Endothelial cell of umbilical vein (primary cell): ENCODE measurements at regions not wholly inside any gene's neighbourhood (a gene's known extent, or its start where the extent isn't known, plus 50 kb on each side); places are given as distances from the start of the nearest gene placed in this dataset.

Source experiments
- BruUV-seq: library from RNA; stranded (reverse); fragments of 400-500 nt; replicated peaks from 2 replicates; lab custom pipeline; 2021; lab: Mats Ljungman, UMichigan
- CTCF ChIA-PET: fragments of 300-600, 350-600 bp; sonication (Branson Sonifier 250); formaldehyde crosslinking; loops from one replicate; lab custom pipeline; 2021; ENCODE audit warnings: antibody characterized with exemption, inconsistent platforms; lab: Charles Lee
- POLR2A ChIA-PET: fragments of 300-600, 350-600 bp; sonication (Branson Sonifier 250); formaldehyde crosslinking; loops from one replicate; lab custom pipeline; 2021; ENCODE audit warnings: antibody characterized with exemption, inconsistent platforms; lab: Charles Lee
- DNase-seq: peaks from one replicate; pipeline ENCODE4 v3.0.0-alpha.2; 2011; ENCODE audit warnings: low read depth, low spot score
- FAIRE-seq: peaks from 2 replicates; lab custom pipeline; 2011; peaks lifted over from hg19 to GRCh38; lab: Jason Lieb, UNC
- H2AFZ ChIP-seq: 2 replicates; pipeline ENCODE4 v1.6.0; 2012; ENCODE audit warnings: low read depth, low read length, control low read depth, inconsistent platforms
- H3K27ac ChIP-seq: 2 replicates; pipeline ENCODE4 v1.5.1; 2011; ENCODE audit warnings: low read depth, mild to moderate bottlenecking, control low read depth, low read length, moderate library complexity; ENCODE audit not compliant: insufficient read depth
- H3K27me3 ChIP-seq, 2 experiments: 2 replicates each; pipeline versions ENCODE4 v1.6.0 to v1.6.1; 2011; ENCODE audit warnings: low read length in 2 of 2, mixed read lengths in 1 of 2; ENCODE audit not compliant: control insufficient read depth in 2 of 2, insufficient read depth in 2 of 2
- H3K36me3 ChIP-seq, 2 experiments: 2 replicates in 1 of 2; 3 replicates in 1 of 2; pipeline ENCODE4 v1.5.1; 2011; ENCODE audit warnings: low read length in 2 of 2, mild to moderate bottlenecking in 1 of 2, moderate library complexity in 1 of 2; ENCODE audit not compliant: control insufficient read depth in 2 of 2, insufficient read depth in 2 of 2; ENCODE audit errors: extremely low read depth in 1 of 2
- H3K4me1 ChIP-seq: 3 replicates; pipeline ENCODE4 v1.5.1; 2011; ENCODE audit warnings: mild to moderate bottlenecking, low read length; ENCODE audit not compliant: control insufficient read depth, insufficient read depth; ENCODE audit errors: extremely low read depth
- H3K4me2 ChIP-seq: 2 replicates; pipeline ENCODE4 v1.6.1; 2011; ENCODE audit warnings: low read length, control low read depth, mixed read lengths; ENCODE audit not compliant: insufficient read depth
- H3K4me3 ChIP-seq, 3 experiments: fragments of 200-600 bp in 1 of 3; sonication (generic), shearing (Covaris generic) in 1 of 3; replicated peaks in 1 of 3; 2 replicates each; pipeline ENCODE4 v1.5.1; 2011 to 2016; ENCODE audit warnings: control low read depth in 3 of 3, low read length in 3 of 3, mild to moderate bottlenecking in 2 of 3, inconsistent platforms in 1 of 3, low read depth in 1 of 3, moderate library complexity in 1 of 3; ENCODE audit not compliant: insufficient read depth in 1 of 3
- H3K79me2 ChIP-seq: 2 replicates; pipeline ENCODE4 v1.6.0; 2012; ENCODE audit warnings: low read length, inconsistent platforms; ENCODE audit not compliant: control insufficient read depth, insufficient read depth
- H3K9ac ChIP-seq: replicated peaks from 2 replicates; pipeline ENCODE3; 2011; ENCODE audit warnings: low read length, control low read depth; ENCODE audit not compliant: insufficient read depth; ENCODE audit errors: extremely low read depth
- H3K9me1 ChIP-seq: replicated peaks from 3 replicates; pipeline ENCODE4 v1.6.0; 2011; ENCODE audit warnings: mild to moderate bottlenecking, low read length; ENCODE audit not compliant: control insufficient read depth, insufficient read depth; ENCODE audit errors: extremely low read depth
- H3K9me3 ChIP-seq: replicated peaks from 2 replicates; pipeline ENCODE4 v1.5.1; 2012; ENCODE audit warnings: low read length, inconsistent platforms; ENCODE audit not compliant: control insufficient read depth, insufficient read depth
- H4K20me1 ChIP-seq: replicated peaks from 2 replicates; pipeline ENCODE3; 2011; ENCODE audit warnings: mild to moderate bottlenecking, low read length; ENCODE audit not compliant: control insufficient read depth, insufficient read depth; ENCODE audit errors: extremely low read depth
- EZH2 ChIP-seq: IDR thresholded peaks from 2 replicates; pipeline ENCODE4 v1.6.1; 2012; ENCODE audit warnings: borderline replicate concordance, low read depth, mild to moderate bottlenecking, moderate library complexity, low read length, inconsistent platforms; ENCODE audit not compliant: severe bottlenecking
- FOS ChIP-seq: IDR thresholded peaks from 2 replicates; pipeline ENCODE4 v1.6.1; 2011; ENCODE audit warnings: mild to moderate bottlenecking, low read length, moderate library complexity, borderline replicate concordance; ENCODE audit not compliant: insufficient read depth
- GATA2 ChIP-seq: IDR thresholded peaks from 2 replicates; pipeline ENCODE4 v1.7.0; 2011; ENCODE audit warnings: low read depth, mild to moderate bottlenecking, moderate library complexity, mixed read lengths, low read length; ENCODE audit not compliant: insufficient read length, insufficient read depth
- JUN ChIP-seq: IDR thresholded peaks from 2 replicates; pipeline ENCODE4 v1.6.1; 2011; ENCODE audit warnings: borderline replicate concordance, low read depth; ENCODE audit not compliant: insufficient read length, insufficient read depth
- MYC ChIP-seq: IDR thresholded peaks from one replicate; pipeline ENCODE4 v1.6.1; 2011; ENCODE audit warnings: mild to moderate bottlenecking, low read depth, low read length
- POLR2A ChIP-seq: IDR thresholded peaks from 2 replicates; pipeline ENCODE4 v1.6.1; 2012; ENCODE audit warnings: low read depth, mild to moderate bottlenecking, control low read depth, low read length
- POLR2AphosphoS5 ChIP-seq: IDR thresholded peaks from 2 replicates; pipeline ENCODE4 v1.6.1; 2012; ENCODE audit warnings: low read depth, mild to moderate bottlenecking, control low read depth, low read length, moderate library complexity; ENCODE audit not compliant: insufficient read depth
- dilution Hi-C: fragments of 300-500 bp; cut with MboI; formaldehyde crosslinking; loops from one replicate; pipeline ENCODE4 v1.15.0; 2019; ENCODE audit warnings: low sequenced_read_pairs; ENCODE audit not compliant: extremely low pct_ligation_motif_present
- intact Hi-C: fragments of 100-400 bp; cut with micrococcal nuclease; formaldehyde crosslinking; loops from one replicate; pipeline ENCODE4 v1.10.0; 2022
- TF ChIP-seq, protein P1 (sequence below): IDR thresholded peaks from 2 replicates; pipeline ENCODE4 v1.6.1; 2011; ENCODE audit not compliant: insufficient read depth, insufficient read length
- TF ChIP-seq, protein P2 (sequence below), 2 donors: IDR thresholded peaks; 1 replicate in 1 of 2; 2 replicates in 1 of 2; pipeline ENCODE4 v1.5.1; 2011; ENCODE audit warnings: low read length in 2 of 2, mild to moderate bottlenecking in 2 of 2, moderate library complexity in 2 of 2, control low read depth in 1 of 2, inconsistent platforms in 1 of 2, low read depth in 1 of 2; ENCODE audit not compliant: insufficient read depth in 1 of 2; ENCODE audit errors: extremely low read depth in 1 of 2

DNA sequence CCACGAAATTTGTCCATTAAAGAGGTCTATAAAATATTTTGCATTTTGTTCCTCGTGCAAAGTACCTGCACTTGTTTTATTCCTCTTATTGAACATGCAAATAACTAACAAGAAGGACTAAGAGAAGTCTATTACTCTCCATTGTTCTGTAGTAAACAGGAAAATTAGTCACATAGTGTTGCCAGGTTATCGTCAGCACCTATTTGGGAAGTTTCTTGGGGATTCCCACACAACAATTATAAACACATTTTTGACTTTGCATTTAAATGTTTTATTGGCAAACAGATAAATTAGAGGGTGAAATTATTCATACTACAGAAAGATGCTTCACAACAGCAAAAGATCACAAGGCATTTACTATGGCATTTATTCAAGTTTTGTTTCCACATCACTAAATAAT is 174.5 kb downstream of the ZC3H11B start:
- H2AFZ ChIP-seq: no peak overlapping the region
- no peaks in the 10 kb centered on the region for H3K27me3 ChIP-seq
- H4K20me1 ChIP-seq: no peaks in the 10 kb centered on the region
- POLR2A ChIA-PET: no interaction called here
- intact Hi-C loops: no loop called here
- no peaks in the 10 kb centered on the region for H3K9me3 ChIP-seq
- BruUV-seq: no TSS peak
- H3K4me2 ChIP-seq: no peak overlapping the region
- TF ChIP-seq POLR2AphosphoS5 (no peak), MYC (no peak), GATA2 (no peak), JUN (no peak)
- TF ChIP-seq, protein P1, sequence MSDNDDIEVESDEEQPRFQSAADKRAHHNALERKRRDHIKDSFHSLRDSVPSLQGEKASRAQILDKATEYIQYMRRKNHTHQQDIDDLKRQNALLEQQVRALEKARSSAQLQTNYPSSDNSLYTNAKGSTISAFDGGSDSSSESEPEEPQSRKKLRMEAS: no peak
- TF ChIP-seq, protein P2, sequence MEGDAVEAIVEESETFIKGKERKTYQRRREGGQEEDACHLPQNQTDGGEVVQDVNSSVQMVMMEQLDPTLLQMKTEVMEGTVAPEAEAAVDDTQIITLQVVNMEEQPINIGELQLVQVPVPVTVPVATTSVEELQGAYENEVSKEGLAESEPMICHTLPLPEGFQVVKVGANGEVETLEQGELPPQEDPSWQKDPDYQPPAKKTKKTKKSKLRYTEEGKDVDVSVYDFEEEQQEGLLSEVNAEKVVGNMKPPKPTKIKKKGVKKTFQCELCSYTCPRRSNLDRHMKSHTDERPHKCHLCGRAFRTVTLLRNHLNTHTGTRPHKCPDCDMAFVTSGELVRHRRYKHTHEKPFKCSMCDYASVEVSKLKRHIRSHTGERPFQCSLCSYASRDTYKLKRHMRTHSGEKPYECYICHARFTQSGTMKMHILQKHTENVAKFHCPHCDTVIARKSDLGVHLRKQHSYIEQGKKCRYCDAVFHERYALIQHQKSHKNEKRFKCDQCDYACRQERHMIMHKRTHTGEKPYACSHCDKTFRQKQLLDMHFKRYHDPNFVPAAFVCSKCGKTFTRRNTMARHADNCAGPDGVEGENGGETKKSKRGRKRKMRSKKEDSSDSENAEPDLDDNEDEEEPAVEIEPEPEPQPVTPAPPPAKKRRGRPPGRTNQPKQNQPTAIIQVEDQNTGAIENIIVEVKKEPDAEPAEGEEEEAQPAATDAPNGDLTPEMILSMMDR (IDR thresholded peaks at IDR 0.05; ENCODE audit: extremely low read depth in 1 of 2, insufficient read depth in 1 of 2, low read depth in 1 of 2, low read length in 2 of 2): no peak
- H3K4me1 ChIP-seq: no peaks in the 10 kb centered on the region
- DNase-seq: peak; percentile 51
- no peaks in the 10 kb centered on the region for H3K9me1 ChIP-seq
- no peaks in the 10 kb centered on the region for H3K79me2 ChIP-seq
- CTCF ChIA-PET: no interaction called here
- H3K9ac ChIP-seq: no peak overlapping the region
- dilution Hi-C loops: no loop called here
- H3K27ac ChIP-seq: no peak overlapping the region
- H3K4me3 ChIP-seq: no peak overlapping the region
- H3K36me3 ChIP-seq: no peaks in the 10 kb centered on the region
- no peak for FAIRE-seq

DNA sequence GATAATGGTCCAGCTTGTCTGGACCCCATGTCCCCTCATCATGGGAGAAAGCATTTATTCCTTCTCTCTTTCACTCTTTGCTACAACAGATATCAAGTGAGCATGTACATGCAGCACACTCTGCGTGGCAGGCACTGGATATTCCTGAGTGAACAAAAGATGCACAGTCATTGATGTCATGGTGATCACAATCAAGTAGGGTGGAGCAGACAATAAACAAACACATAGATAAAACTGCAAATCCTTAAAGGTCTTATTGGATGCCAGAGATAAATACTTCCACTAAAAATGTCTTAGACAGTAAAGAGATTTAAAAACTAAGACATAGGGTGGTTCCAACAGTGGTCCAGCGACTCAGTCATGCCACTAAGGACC is 178.0 kb downstream of the ZC3H11B start:
- Histone ChIP-seq H3K27ac (no peak overlapping the region), H3K9ac (no peak overlapping the region), H3K79me2 (no peaks in the 10 kb centered on the region), H3K9me1 (no peaks in the 10 kb centered on the region), H3K36me3 (no peaks in the 10 kb centered on the region), H3K27me3 (no peaks in the 10 kb centered on the region), H3K4me3 (no peak overlapping the region), H3K4me1 (peaks cover 7% of the 10 kb centered on the region), H3K4me2 (no peak overlapping the region), H4K20me1 (no peaks in the 10 kb centered on the region), H2AFZ (no peak overlapping the region), H3K9me3 (no peaks in the 10 kb centered on the region)
- dilution Hi-C loops (no loop called here), intact Hi-C loops (no loop called here)
- TF ChIP-seq, protein P2 (IDR thresholded peaks at IDR 0.05; ENCODE audit: extremely low read depth in 1 of 2, insufficient read depth in 1 of 2, low read depth in 1 of 2, low read length in 2 of 2): no peak
- TF ChIP-seq FOS (no peak), GATA2 (no peak), POLR2AphosphoS5 (no peak), JUN (no peak), POLR2A (no peak), MYC (no peak), EZH2 (no peak)
- TF ChIP-seq, protein P1: no peak
- BruUV-seq: no TSS peak
- ChIA-PET POLR2A (no interaction called here), CTCF (no interaction called here)
- DNase-seq (no peak), FAIRE-seq (no peak)
